ENCODE measurements at regions not wholly inside any gene's neighbourhood (a gene's known extent, or its start where the extent isn't known, plus 50 kb on each side); places are given as distances from the start of the nearest gene placed in this dataset.

GRCh38 chr22:44368611-44369292 lies 56.0 kb upstream of the SHISAL1 start:
- DNase-seq (ENCODE audit: low read depth, low spot score) = no peak

- DNase-seq (ENCODE audit: low read depth, low spot score) = no peak
These were observed 53.9 kb upstream of the SHISAL1 start for GRCh38 chr22:44366372-44367300.

GRCh38 chr22:44365832-44366231 lies 53.1 kb upstream of the SHISAL1 start:
- DNase-seq (ENCODE audit: low read depth, low spot score) = no peak

DNA sequence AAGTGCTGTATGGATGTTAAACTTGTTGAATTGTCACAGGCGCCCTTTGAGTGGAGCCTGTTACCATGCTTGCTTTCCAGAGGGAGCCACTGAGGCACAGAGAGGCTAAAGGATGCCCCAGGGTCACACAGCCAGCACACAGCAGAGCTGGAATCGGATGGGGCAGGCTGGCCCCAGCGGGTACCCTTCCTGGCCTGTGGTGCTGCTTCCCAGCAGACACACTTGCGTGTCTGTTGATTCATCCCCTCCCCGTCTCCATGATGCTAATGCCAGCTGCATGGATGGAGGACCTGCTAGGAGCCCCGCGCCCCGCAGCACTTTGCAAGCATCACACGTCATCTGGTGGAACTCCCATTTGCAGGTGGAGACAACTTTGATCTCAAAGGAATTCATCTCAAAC lies 52.4 kb upstream of the SHISAL1 start:
- no peak for DNase-seq (ENCODE audit: low read depth, low spot score)

DNA sequence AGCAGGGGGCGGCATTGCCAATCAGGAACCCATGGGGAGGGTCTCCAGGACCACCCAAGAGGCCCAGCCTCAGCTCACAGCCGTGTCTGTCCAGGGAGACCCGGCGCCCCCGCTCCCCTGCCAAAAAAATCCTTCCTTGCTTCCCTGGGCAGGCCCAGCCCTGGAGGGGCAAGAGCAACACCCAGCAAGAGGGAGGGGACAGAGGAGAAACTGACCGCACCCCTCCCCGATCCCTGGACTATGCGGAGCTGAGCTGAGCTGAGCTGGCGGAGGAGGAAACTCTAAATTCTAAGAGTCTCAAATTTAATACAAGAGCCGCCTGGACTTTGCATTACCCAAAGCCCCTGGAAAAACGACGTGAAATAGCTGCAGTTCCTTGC lies 52.0 kb upstream of the SHISAL1 start:
- DNase-seq (ENCODE audit: low read depth, low spot score) = no peak

- no peak for DNase-seq (ENCODE audit: low read depth, low spot score)
These were observed 51.4 kb upstream of the SHISAL1 start for GRCh38 chr22:44363980-44364750.

GRCh38 chr22:44363013-44363979 lies 50.5 kb upstream of the SHISAL1 start:
- DNase-seq (ENCODE audit: low read depth, low spot score) = no peak

- no peak for DNase-seq (ENCODE audit: low read depth, low spot score)
These were observed 49.7 kb upstream of the SHISAL1 start for GRCh38 chr22:44362249-44363012.

Data from iPS DF 19.7 (cell line).